ENCODE measurements at regions not wholly inside any gene's neighbourhood (a gene's known extent, or its start where the extent isn't known, plus 50 kb on each side); places are given as distances from the start of the nearest gene placed in this dataset.
"Not testable (repeated sequence)": the region's sequence is repeated elsewhere in the genome, so short reads cannot be mapped to it uniquely, and the experiment has no call there.

GRCh38 chr4:127406187-127406586, 226.6 kb upstream of the INTU start:
- no peak for DNase-seq (ENCODE audit: low read depth)

GRCh38 chr4:127407572-127407971, 225.2 kb upstream of the INTU start:
- not testable (repeated sequence) for H3K4me3 ChIP-seq (ENCODE audit: low read depth, low read length)
- DNase-seq (ENCODE audit: low read depth) = peak; percentile 22

More at GRCh38 chr4:127406187-127406586, 226.6 kb upstream of the INTU start:
- H3K4me3 ChIP-seq (ENCODE audit: low read depth, low read length) = no peak overlapping the region
- TF ChIP-seq, protein P1, sequence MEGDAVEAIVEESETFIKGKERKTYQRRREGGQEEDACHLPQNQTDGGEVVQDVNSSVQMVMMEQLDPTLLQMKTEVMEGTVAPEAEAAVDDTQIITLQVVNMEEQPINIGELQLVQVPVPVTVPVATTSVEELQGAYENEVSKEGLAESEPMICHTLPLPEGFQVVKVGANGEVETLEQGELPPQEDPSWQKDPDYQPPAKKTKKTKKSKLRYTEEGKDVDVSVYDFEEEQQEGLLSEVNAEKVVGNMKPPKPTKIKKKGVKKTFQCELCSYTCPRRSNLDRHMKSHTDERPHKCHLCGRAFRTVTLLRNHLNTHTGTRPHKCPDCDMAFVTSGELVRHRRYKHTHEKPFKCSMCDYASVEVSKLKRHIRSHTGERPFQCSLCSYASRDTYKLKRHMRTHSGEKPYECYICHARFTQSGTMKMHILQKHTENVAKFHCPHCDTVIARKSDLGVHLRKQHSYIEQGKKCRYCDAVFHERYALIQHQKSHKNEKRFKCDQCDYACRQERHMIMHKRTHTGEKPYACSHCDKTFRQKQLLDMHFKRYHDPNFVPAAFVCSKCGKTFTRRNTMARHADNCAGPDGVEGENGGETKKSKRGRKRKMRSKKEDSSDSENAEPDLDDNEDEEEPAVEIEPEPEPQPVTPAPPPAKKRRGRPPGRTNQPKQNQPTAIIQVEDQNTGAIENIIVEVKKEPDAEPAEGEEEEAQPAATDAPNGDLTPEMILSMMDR (IDR thresholded peaks at IDR 0.05; ENCODE audit: insufficient read depth, low read depth, low read length, missing control alignments) = no peak

GRCh38 chr4:127410201-127410600, 222.6 kb upstream of the INTU start:
- TF ChIP-seq, protein P1 (IDR thresholded peaks at IDR 0.05; ENCODE audit: insufficient read depth, low read depth, low read length, missing control alignments) = no peak
- DNase-seq (ENCODE audit: low read depth) = no peak
- H3K4me3 ChIP-seq (ENCODE audit: low read depth, low read length) = no peak overlapping the region

GRCh38 chr4:127410644-127411043, 222.1 kb upstream of the INTU start:
- H3K4me3 ChIP-seq (ENCODE audit: low read depth, low read length) = no peak overlapping the region
- TF ChIP-seq, protein P1 (IDR thresholded peaks at IDR 0.05; ENCODE audit: insufficient read depth, low read depth, low read length, missing control alignments) = no peak

GRCh38 chr4:127414951-127415606, 217.7 kb upstream of the INTU start:
- no peak for DNase-seq (ENCODE audit: low read depth)
- no peak overlapping the region for H3K4me3 ChIP-seq (ENCODE audit: low read depth, low read length)
- TF ChIP-seq, protein P1 (IDR thresholded peaks at IDR 0.05; ENCODE audit: insufficient read depth, low read depth, low read length, missing control alignments) = no peak

More at GRCh38 chr4:127410644-127411043, 222.1 kb upstream of the INTU start:
- DNase-seq (ENCODE audit: low read depth) = no peak

DNA sequence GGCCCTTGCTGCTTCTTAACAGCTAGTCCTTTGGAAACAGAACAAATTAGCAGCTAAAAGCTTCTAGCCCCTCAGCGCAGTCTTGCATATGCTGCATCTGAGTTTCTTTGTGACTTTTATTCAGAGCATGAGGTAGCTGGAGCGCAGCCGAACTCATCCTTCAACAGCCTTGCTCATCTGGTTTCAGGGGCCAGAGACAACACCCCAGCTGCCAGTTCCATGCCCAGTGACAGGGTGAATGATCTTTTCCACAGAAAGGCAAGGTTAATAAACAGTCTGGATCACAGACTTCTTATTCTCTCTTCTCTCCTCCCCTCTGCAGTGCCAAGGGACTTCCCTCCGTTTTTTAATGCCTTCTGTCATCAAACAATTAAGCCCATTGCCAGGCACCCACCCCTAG, 216.6 kb upstream of the INTU start:
- H3K4me3 ChIP-seq (ENCODE audit: low read depth, low read length) = no peak overlapping the region
- TF ChIP-seq, protein P1 (IDR thresholded peaks at IDR 0.05; ENCODE audit: insufficient read depth, low read depth, low read length, missing control alignments) = no peak
- no peak for DNase-seq (ENCODE audit: low read depth)

- no peak for DNase-seq (ENCODE audit: low read depth)
- TF ChIP-seq, protein P1 (IDR thresholded peaks at IDR 0.05; ENCODE audit: insufficient read depth, low read depth, low read length, missing control alignments) = no peak
- H3K4me3 ChIP-seq (ENCODE audit: low read depth, low read length) = no peak overlapping the region
Observed at GRCh38 chr4:127417885-127418535, 214.7 kb upstream of the INTU start.

Data from GM12865 (cell line).